HG02981 (cell line): ENCODE measurements at regions not wholly inside any gene's neighbourhood (a gene's known extent, or its start where the extent isn't known, plus 50 kb on each side); places are given as distances from the start of the nearest gene placed in this dataset.

Source experiments
- ATAC-seq: cut with Tn5 transposase; IDR thresholded peaks from one replicate; pipeline ENCODE4 v1.9.1; 2021; ENCODE audit warnings: mild to moderate bottlenecking, moderate library complexity; ENCODE audit not compliant: unreplicated experiment

- ATAC-seq, result peak; percentile 71
These were observed 142.8 kb downstream of the LSM5 start for GRCh38 chr7:32347244-32347828.

DNA sequence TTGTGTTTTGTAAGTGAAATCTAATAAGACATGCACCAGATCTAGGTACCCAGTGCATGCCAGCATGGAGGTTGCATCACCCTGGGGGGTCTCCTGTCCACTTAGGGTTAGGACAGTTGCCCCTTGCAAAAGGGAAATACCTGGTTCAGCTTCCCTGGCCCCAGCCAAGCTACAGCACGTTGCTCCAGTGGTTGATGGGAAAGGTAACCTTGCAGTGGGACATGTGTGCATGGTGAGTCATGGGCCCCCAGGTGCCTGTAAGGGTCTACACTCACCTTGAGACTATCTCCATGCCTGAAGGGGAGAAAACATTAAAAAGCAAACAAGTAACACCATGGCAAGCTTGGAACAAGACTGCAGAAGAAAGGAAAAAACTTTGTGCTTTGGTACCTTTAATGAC lies 143.9 kb downstream of the LSM5 start:
- ATAC-seq, result no peak

GRCh38 chr7:32336726-32337125 lies 153.5 kb downstream of the LSM5 start:
- no peak for ATAC-seq

GRCh38 chr7:32335107-32335506 lies 155.1 kb downstream of the LSM5 start:
- ATAC-seq, result no peak

GRCh38 chr7:32330602-32331001 lies 159.6 kb downstream of the LSM5 start:
- ATAC-seq, result no peak

- no peak for ATAC-seq
These were observed 164.1 kb downstream of the LSM5 start for GRCh38 chr7:32326078-32326477.

DNA sequence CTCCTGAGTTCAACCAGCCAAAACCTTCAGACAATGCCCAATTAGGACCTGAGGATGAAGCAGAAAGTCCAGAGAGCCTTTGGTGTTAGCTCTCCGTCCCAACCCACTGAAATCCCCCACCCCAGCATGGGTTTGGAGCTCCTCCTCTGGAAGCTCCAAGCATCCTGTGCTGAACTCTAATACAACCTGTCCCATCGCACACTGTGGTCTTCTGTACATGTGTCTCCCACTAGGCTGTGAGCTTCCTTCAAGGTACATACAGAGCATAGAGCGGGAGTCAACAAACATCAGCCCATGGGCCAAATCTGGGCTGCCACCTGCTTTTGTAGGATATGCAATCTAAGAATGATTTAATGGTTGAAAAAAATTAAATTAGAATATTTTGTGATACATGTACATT lies 166.5 kb downstream of the LSM5 start:
- ATAC-seq, result no peak

GRCh38 chr7:32319012-32319382 lies 171.2 kb downstream of the LSM5 start:
- ATAC-seq, result no peak

DNA sequence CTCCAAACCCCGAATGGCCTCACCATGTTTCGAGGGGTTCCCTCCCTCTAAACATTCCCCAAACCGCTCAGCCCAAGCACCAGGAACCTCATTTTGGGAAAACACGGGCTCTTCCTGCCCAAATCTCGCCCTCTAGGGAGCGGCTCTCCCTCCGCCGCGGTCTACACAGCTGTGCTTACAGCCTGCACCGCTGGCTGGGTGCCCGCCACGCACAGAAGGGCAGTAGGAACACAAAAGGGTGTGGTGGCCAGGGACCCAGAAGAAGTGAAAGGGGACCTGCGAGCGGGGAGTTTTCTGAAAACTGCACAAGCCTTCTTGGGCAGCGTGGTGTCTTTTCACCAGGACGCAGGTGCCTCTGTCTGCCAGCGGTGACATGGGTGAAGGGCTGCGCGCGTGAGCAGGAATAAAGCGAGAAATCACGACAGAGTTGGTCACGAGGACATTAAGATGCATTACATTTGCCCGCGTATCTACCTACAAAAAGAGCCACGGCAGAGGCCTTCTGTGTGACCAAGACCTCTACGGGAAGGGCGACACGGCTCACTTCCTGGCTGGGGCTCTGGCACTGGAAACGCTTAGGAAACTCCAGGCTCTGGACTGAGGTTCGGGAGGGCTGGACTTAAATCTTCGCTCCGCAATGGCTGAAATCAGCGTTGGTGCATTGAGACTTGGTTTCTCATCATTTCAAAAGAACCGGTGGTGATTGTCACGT lies 171.7 kb downstream of the LSM5 start:
- no peak for ATAC-seq

DNA sequence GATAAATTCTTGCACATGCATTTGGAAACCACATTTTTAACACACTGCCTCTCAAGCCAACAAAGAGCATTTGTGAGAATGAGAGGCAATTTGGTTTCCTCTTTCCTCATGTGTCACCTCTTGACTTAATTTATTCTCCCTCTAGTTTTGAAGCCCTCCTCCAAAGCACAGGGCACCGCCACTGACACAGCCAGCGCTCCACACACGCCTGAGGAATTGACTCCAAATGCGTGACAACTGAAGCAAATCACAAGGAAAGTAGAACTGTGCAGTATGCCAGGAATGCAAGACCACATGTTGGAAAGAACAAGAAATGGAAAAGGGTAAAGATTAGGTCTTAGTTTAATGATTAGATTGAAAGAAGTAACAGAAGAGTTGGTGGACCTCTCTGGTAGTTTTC lies 173.3 kb downstream of the LSM5 start:
- no peak for ATAC-seq

- no peak for ATAC-seq
These were observed 175.4 kb downstream of the LSM5 start for GRCh38 chr7:32314761-32315160.

- no peak for ATAC-seq
These were observed 188.8 kb downstream of the LSM5 start for GRCh38 chr7:32301427-32301826.

- ATAC-seq, result no peak
These were observed 191.0 kb downstream of the LSM5 start for GRCh38 chr7:32299133-32299702.

- ATAC-seq, result no peak
These were observed 191.6 kb downstream of the LSM5 start for GRCh38 chr7:32298408-32299132.

GRCh38 chr7:32293833-32294232 lies 196.3 kb downstream of the LSM5 start:
- ATAC-seq, result no peak

GRCh38 chr7:32289651-32290414 lies 200.3 kb downstream of the LSM5 start:
- ATAC-seq, result no peak

GRCh38 chr7:32285698-32286097 lies 204.5 kb downstream of the LSM5 start:
- no peak for ATAC-seq

GRCh38 chr7:32283546-32283945 lies 206.6 kb downstream of the LSM5 start:
- ATAC-seq, result no peak

- ATAC-seq, result no peak
These were observed 209.3 kb upstream of the PDE1C start for GRCh38 chr7:32279500-32279899.

GRCh38 chr7:32275216-32276009 lies 205.2 kb upstream of the PDE1C start:
- peak; percentile 65 for ATAC-seq
